HCT116 (cell line): ENCODE measurements at regions not wholly inside any gene's neighbourhood (a gene's known extent, or its start where the extent isn't known, plus 50 kb on each side); places are given as distances from the start of the nearest gene placed in this dataset.

Source experiments
- ATAC-seq: fragments of 200-7000 bp; cut with Tn5 transposase; 2 replicates; pipeline ENCODE4 v1.9.1; 2020; ENCODE audit warnings: mild to moderate bottlenecking, moderate library complexity
- BruUV-seq: library from RNA; stranded (reverse); fragments of 400-500 nt; replicated peaks from 2 replicates; lab custom pipeline; 2021; lab: Mats Ljungman, UMichigan
- CTCF ChIA-PET: fragments of 300-600 bp; sonication (Branson Sonifier 250); formaldehyde crosslinking; loops from one replicate; lab custom pipeline; 2021; ENCODE audit warnings: antibody characterized with exemption; lab: Charles Lee
- POLR2A ChIA-PET: fragments of 300-600, 350-600 bp; sonication (Branson Sonifier 250); formaldehyde crosslinking; loops from one replicate; lab custom pipeline; 2021; ENCODE audit warnings: antibody characterized with exemption; lab: Charles Lee
- RAD21 ChIA-PET, 2 experiments: fragments of 300-600 bp; sonication (Branson Sonifier 250); formaldehyde crosslinking; loops; one replicate each; lab custom pipeline; 2023; ENCODE audit warnings: low total read pairs in 2 of 2; ENCODE audit not compliant: uncharacterized antibody in 2 of 2, unreplicated experiment in 2 of 2, low non-redundant PET in 1 of 2; lab: Charles Lee
- DNase-seq: peaks from one replicate; pipeline ENCODE4 v3.0.0-alpha.2; 2010; ENCODE audit warnings: low read depth, low spot score
- H2AFZ ChIP-seq: fragments of 200-600 bp; shearing (Covaris generic), sonication (generic); 2 replicates; pipeline ENCODE4 v1.6.1; 2017; ENCODE audit warnings: low read depth, mixed run types, mixed read lengths, antibody characterized with exemption, low read length; ENCODE audit not compliant: poor library complexity, severe bottlenecking
- H3K27ac ChIP-seq: 2 replicates; pipeline ENCODE4 v1.5.1; 2012; ENCODE audit warnings: low read depth, low read length
- H3K27me3 ChIP-seq: fragments of 200-600 bp; sonication (generic); 2 replicates; pipeline ENCODE4 v1.6.1; 2016; ENCODE audit warnings: mixed run types, low read length, mixed read lengths; ENCODE audit not compliant: insufficient read depth
- H3K36me3 ChIP-seq, 2 experiments: fragments of 200-500 bp in 1 of 2; fragments of 200-600 bp in 1 of 2; sonication (Bioruptor generic) in 1 of 2; sonication (generic) in 1 of 2; 2 replicates each; pipeline versions ENCODE4 v1.5.1 to v1.6.1; 2014 to 2016; ENCODE audit warnings: low read length in 2 of 2, inconsistent platforms in 1 of 2, mixed read lengths in 1 of 2, mixed run types in 1 of 2; ENCODE audit not compliant: insufficient read depth in 2 of 2, control insufficient read depth in 1 of 2
- H3K4me1 ChIP-seq, 2 experiments: fragments of 200-600 bp in 1 of 2; sonication (generic) in 1 of 2; 2 replicates each; pipeline versions ENCODE4 v1.5.1 to v1.6.1; 2012 to 2017; ENCODE audit warnings: low read length in 2 of 2, inconsistent platforms in 1 of 2, mild to moderate bottlenecking in 1 of 2, mixed read lengths in 1 of 2, mixed run types in 1 of 2, moderate library complexity in 1 of 2; ENCODE audit not compliant: insufficient read depth in 2 of 2, control insufficient read depth in 1 of 2
- H3K4me2 ChIP-seq: fragments of 200-600 bp; sonication (generic); 2 replicates; pipeline ENCODE4 v1.6.1; 2017; ENCODE audit warnings: mixed run types, low read length, mixed read lengths
- H3K4me3 ChIP-seq, 2 experiments: fragments of 200-600 bp in 1 of 2; sonication (generic) in 1 of 2; replicated peaks in 1 of 2; 2 replicates each; pipeline ENCODE4 v1.5.1; 2011 to 2016; ENCODE audit warnings: low read length in 2 of 2, control low read depth in 1 of 2, low read depth in 1 of 2, mild to moderate bottlenecking in 1 of 2, mixed read lengths in 1 of 2, mixed run types in 1 of 2
- H3K79me2 ChIP-seq: fragments of 200-600 bp; sonication (generic); 2 replicates; pipeline ENCODE4 v1.6.1; 2017; ENCODE audit warnings: mild to moderate bottlenecking, mixed run types, low read length, moderate library complexity, mixed read lengths; ENCODE audit not compliant: insufficient read depth
- H3K9ac ChIP-seq: fragments of 200-600 bp; sonication (generic); 2 replicates; pipeline ENCODE4 v1.6.1; 2016; ENCODE audit warnings: low read length, mixed read lengths
- H3K9me2 ChIP-seq: fragments of 200-600 bp; sonication (generic), shearing (Covaris generic); 2 replicates; pipeline ENCODE4 v1.6.1; 2017; ENCODE audit warnings: mixed run types, mild to moderate bottlenecking, moderate library complexity; ENCODE audit not compliant: insufficient read depth
- H3K9me3 ChIP-seq, 2 experiments: fragments of 200-500 bp in 1 of 2; fragments of 200-600 bp in 1 of 2; sonication (Bioruptor generic) in 1 of 2; sonication (generic) in 1 of 2; 2 replicates each; pipeline ENCODE4 v1.6.1; 2014 to 2017; ENCODE audit warnings: low read length in 2 of 2, mixed read lengths in 2 of 2, inconsistent platforms in 1 of 2, low read depth in 1 of 2, mild to moderate bottlenecking in 1 of 2, mixed run types in 1 of 2, moderate library complexity in 1 of 2; ENCODE audit not compliant: control insufficient read depth in 1 of 2, insufficient read depth in 1 of 2
- H4K20me1 ChIP-seq: fragments of 200-600 bp; sonication (generic), shearing (Covaris generic); 2 replicates; pipeline ENCODE4 v1.6.1; 2017; ENCODE audit warnings: mixed run types, mild to moderate bottlenecking, moderate library complexity; ENCODE audit not compliant: insufficient read depth
- CBX3 ChIP-seq: IDR thresholded peaks from 2 replicates; pipeline ENCODE4 v1.6.1; 2012; ENCODE audit warnings: low read depth
- ELF1 ChIP-seq: IDR thresholded peaks from 2 replicates; pipeline ENCODE4 v1.6.1; 2012; ENCODE audit warnings: low read depth, borderline replicate concordance
- JUND ChIP-seq: IDR thresholded peaks from 2 replicates; pipeline ENCODE4 v1.6.1; 2012
- RAD21 ChIP-seq: IDR thresholded peaks from 2 replicates; pipeline ENCODE4 v1.6.1; 2012; ENCODE audit warnings: low read depth, mild to moderate bottlenecking
- SRF ChIP-seq: IDR thresholded peaks from 2 replicates; pipeline ENCODE4 v1.6.1; 2012; ENCODE audit warnings: low read depth
- YY1 ChIP-seq: IDR thresholded peaks from 2 replicates; pipeline ENCODE4 v1.6.1; 2011; ENCODE audit warnings: low read length, low read depth, moderate library complexity, mild to moderate bottlenecking; ENCODE audit not compliant: insufficient replicate concordance; ENCODE audit errors: extremely low read depth
- ZFX ChIP-seq: fragments of 450-650 bp; IDR thresholded peaks from 2 replicates; pipeline ENCODE4 v1.6.1; 2017
- intact Hi-C: fragments of 100-400 bp; cut with micrococcal nuclease; formaldehyde crosslinking; loops from 2 replicates; pipeline ENCODE4 v1.10.0; 2022
- TF ChIP-seq, protein P1 (sequence below): IDR thresholded peaks from 2 replicates; pipeline ENCODE4 v1.6.1; 2012
- TF ChIP-seq, protein P2 (sequence below): IDR thresholded peaks from 2 replicates; pipeline ENCODE4 v1.6.1; 2012; ENCODE audit warnings: low read depth
- TF ChIP-seq, protein P3 (sequence below): IDR thresholded peaks from 2 replicates; pipeline ENCODE4 v1.6.1; 2011; ENCODE audit warnings: mild to moderate bottlenecking, low read length, moderate library complexity; ENCODE audit not compliant: insufficient replicate concordance; ENCODE audit errors: extremely low read depth

- no peak for TF ChIP-seq RAD21
- no peak for TF ChIP-seq ZFX
- TF ChIP-seq CBX3: no peak
- TF ChIP-seq YY1: no peak
- TF ChIP-seq, protein P1, sequence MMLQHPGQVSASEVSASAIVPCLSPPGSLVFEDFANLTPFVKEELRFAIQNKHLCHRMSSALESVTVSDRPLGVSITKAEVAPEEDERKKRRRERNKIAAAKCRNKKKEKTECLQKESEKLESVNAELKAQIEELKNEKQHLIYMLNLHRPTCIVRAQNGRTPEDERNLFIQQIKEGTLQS: no peak
- TF ChIP-seq, protein P2, sequence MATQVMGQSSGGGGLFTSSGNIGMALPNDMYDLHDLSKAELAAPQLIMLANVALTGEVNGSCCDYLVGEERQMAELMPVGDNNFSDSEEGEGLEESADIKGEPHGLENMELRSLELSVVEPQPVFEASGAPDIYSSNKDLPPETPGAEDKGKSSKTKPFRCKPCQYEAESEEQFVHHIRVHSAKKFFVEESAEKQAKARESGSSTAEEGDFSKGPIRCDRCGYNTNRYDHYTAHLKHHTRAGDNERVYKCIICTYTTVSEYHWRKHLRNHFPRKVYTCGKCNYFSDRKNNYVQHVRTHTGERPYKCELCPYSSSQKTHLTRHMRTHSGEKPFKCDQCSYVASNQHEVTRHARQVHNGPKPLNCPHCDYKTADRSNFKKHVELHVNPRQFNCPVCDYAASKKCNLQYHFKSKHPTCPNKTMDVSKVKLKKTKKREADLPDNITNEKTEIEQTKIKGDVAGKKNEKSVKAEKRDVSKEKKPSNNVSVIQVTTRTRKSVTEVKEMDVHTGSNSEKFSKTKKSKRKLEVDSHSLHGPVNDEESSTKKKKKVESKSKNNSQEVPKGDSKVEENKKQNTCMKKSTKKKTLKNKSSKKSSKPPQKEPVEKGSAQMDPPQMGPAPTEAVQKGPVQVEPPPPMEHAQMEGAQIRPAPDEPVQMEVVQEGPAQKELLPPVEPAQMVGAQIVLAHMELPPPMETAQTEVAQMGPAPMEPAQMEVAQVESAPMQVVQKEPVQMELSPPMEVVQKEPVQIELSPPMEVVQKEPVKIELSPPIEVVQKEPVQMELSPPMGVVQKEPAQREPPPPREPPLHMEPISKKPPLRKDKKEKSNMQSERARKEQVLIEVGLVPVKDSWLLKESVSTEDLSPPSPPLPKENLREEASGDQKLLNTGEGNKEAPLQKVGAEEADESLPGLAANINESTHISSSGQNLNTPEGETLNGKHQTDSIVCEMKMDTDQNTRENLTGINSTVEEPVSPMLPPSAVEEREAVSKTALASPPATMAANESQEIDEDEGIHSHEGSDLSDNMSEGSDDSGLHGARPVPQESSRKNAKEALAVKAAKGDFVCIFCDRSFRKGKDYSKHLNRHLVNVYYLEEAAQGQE: no peak
- TF ChIP-seq, protein P3, sequence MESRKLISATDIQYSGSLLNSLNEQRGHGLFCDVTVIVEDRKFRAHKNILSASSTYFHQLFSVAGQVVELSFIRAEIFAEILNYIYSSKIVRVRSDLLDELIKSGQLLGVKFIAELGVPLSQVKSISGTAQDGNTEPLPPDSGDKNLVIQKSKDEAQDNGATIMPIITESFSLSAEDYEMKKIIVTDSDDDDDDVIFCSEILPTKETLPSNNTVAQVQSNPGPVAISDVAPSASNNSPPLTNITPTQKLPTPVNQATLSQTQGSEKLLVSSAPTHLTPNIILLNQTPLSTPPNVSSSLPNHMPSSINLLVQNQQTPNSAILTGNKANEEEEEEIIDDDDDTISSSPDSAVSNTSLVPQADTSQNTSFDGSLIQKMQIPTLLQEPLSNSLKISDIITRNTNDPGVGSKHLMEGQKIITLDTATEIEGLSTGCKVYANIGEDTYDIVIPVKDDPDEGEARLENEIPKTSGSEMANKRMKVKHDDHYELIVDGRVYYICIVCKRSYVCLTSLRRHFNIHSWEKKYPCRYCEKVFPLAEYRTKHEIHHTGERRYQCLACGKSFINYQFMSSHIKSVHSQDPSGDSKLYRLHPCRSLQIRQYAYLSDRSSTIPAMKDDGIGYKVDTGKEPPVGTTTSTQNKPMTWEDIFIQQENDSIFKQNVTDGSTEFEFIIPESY: no peak
- no peak for TF ChIP-seq JUND
- no peak for TF ChIP-seq ELF1
- no peak for TF ChIP-seq SRF
- TF ChIP-seq, all 23 proteins: peak for 0
- intact Hi-C loops: no loop called here
- Histone ChIP-seq H3K4me3 (no peak overlapping the region), H3K9ac (no peak overlapping the region), H3K4me2 (no peak overlapping the region), H3K4me1 (no peaks in the 10 kb centered on the region), H4K20me1 (no peaks in the 10 kb centered on the region), H3K9me2 (no peaks in the 10 kb centered on the region; the same call in 1 of the 2 replicates), H3K36me3 (no peaks in the 10 kb centered on the region), H3K79me2 (no peaks in the 10 kb centered on the region), H3K27me3 (no peaks in the 10 kb centered on the region), H2AFZ (no peak overlapping the region), H3K9me3 (no peaks in the 10 kb centered on the region; a peak in 1 of 4 replicates), H3K27ac (no peak overlapping the region)
- no peak for ATAC-seq
- RAD21 ChIA-PET: no interaction called here
- BruUV-seq: no TSS peak
- DNase-seq: no peak
- POLR2A ChIA-PET: no interaction called here
- CTCF ChIA-PET: no interaction called here
These were observed 390.4 kb upstream of the VRK2 start for GRCh38 chr2:57656198-57656597.
